GM06990 (cell line): ENCODE measurements at regions not wholly inside any gene's neighbourhood (a gene's known extent, or its start where the extent isn't known, plus 50 kb on each side); places are given as distances from the start of the nearest gene placed in this dataset.

Experiments used
- DNase-seq: peaks from one replicate; pipeline ENCODE4 v3.0.0-alpha.2; 2011; ENCODE audit not compliant: insufficient read length; ENCODE audit errors: extremely low read depth
- H3K27me3 ChIP-seq: replicated peaks from 2 replicates; pipeline ENCODE4 v1.6.0; 2011; ENCODE audit warnings: low read length; ENCODE audit not compliant: control insufficient read depth, insufficient read depth
- H3K36me3 ChIP-seq: 2 replicates; pipeline ENCODE4 v1.5.1; 2011; ENCODE audit warnings: low read length; ENCODE audit not compliant: control insufficient read depth, insufficient read depth
- H3K4me3 ChIP-seq: replicated peaks from 2 replicates; pipeline ENCODE4 v1.5.1; 2011; ENCODE audit warnings: low read depth, mild to moderate bottlenecking, control low read depth, low read length
- TF ChIP-seq, protein P1 (sequence below): IDR thresholded peaks from 2 replicates; pipeline ENCODE4 v1.5.1; 2011; ENCODE audit warnings: low read length, control low read depth, mild to moderate bottlenecking, inconsistent platforms; ENCODE audit not compliant: insufficient read depth, poor library complexity, severe bottlenecking

DNA sequence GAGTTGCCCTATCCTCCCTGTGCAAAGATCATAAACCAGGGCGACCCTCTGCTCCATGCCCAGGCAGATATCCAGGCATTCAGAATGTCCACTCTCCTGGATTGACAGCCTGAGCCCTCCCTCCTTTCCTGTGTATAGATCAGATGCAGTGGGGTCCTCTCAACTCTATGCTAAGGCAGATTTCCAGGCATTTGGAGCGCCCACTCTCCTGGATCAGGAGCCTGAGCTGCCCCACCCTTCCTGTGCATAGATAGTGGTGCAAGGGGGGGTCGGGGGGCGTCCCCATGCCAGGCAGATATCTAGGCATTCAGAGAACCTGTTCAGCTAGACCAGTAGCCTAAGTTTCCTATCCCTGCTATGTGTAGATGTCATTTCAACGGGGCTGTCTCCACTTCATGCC lies 941.1 kb downstream of the PCDH19 start:
- no peak for DNase-seq
- H3K4me3 ChIP-seq = no peak overlapping the region
- no peaks in the 10 kb centered on the region for H3K36me3 ChIP-seq
- H3K27me3 ChIP-seq = no peaks in the 10 kb centered on the region
- TF ChIP-seq, protein P1, sequence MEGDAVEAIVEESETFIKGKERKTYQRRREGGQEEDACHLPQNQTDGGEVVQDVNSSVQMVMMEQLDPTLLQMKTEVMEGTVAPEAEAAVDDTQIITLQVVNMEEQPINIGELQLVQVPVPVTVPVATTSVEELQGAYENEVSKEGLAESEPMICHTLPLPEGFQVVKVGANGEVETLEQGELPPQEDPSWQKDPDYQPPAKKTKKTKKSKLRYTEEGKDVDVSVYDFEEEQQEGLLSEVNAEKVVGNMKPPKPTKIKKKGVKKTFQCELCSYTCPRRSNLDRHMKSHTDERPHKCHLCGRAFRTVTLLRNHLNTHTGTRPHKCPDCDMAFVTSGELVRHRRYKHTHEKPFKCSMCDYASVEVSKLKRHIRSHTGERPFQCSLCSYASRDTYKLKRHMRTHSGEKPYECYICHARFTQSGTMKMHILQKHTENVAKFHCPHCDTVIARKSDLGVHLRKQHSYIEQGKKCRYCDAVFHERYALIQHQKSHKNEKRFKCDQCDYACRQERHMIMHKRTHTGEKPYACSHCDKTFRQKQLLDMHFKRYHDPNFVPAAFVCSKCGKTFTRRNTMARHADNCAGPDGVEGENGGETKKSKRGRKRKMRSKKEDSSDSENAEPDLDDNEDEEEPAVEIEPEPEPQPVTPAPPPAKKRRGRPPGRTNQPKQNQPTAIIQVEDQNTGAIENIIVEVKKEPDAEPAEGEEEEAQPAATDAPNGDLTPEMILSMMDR = no peak

DNA sequence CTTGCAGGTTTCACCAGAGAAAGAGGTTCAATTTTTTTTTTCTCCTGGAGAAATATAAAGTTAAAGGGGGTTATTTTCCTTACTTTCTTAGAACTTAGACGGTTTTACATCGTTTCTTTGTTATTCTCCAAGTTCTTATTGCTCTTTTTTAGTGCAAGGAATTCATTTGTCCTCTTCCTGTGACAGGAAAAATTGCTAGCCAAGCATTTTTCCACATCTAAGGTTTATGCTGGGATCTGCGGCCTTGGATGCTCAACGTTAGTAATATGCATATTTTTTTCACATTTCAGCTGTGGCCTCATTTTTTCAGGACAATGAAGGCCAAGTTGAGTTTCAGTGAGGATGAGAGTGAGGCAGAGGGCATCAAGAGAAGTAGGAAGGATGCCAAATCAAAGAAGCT lies 948.9 kb downstream of the PCDH19 start:
- no peak overlapping the region for H3K4me3 ChIP-seq
- DNase-seq = no peak
- H3K36me3 ChIP-seq = no peaks in the 10 kb centered on the region
- no peaks in the 10 kb centered on the region for H3K27me3 ChIP-seq
- TF ChIP-seq, protein P1 = no peak

DNA sequence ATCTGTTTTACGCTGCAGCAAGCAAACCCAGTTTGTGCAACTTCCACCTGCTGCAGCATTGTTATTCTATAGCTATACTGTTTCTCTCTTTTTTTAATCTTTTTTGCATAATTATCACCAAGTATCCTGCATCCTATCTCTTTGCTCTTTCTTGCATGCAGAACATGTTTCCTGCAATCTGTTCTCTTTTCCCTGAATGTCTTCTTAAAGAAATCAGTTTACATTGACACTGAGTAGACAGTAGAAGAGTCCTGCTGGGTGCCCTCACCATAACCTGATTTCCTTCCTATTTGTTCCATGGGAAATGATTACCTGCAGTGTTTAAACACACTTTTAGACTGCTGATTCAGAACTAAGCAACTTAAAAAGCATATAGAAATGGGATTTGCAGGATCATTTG lies 964.7 kb downstream of the PCDH19 start:
- no peaks in the 10 kb centered on the region for H3K36me3 ChIP-seq

DNA sequence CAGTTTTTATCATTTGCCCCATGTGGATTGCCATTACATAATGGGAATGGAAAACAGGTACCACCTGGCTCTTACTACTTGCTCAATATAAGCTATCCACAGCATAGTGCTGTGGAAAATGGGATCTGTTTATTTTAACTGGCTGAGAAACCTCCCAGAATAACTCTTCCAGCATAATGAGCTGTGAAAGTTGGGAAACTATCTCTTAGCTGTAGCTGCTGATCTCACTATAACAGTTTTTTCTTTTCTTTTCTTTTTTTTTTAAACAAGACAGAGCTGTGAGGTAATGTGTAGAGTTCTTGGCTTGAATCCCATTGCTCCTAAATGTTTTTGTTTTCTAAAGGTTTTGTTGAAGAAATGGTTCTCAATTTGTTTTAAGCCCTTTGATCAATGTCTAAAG lies 988.3 kb downstream of the PCDH19 start:
- no peak overlapping the region for H3K4me3 ChIP-seq
- TF ChIP-seq, protein P1 = no peak
- no peaks in the 10 kb centered on the region for H3K27me3 ChIP-seq
- no peaks in the 10 kb centered on the region for H3K36me3 ChIP-seq
- no peak for DNase-seq

More for the DNA sequence above, 964.7 kb downstream of the PCDH19 start:
- TF ChIP-seq, protein P1 = no peak
- H3K4me3 ChIP-seq = no peak overlapping the region
- no peak for DNase-seq
- H3K27me3 ChIP-seq = no peaks in the 10 kb centered on the region

DNA sequence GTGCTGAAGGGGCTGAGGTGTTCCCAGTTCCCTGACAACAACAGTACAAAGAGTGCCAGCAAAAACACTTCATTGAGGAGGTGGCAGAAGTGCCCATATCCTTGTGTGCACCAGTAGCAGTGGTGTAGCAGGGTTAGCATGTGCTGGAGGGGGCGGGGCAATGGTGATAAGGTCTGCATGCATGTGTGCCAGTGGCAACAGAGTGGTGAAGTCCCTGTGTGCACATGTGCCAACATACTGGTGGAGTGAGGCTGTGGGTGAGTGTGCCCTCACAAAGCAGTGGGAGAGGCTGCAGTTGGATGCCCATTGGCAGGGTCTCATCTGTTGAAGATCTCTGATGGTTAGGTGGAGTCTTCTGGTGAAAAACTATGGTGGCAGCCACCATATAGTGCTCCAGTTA lies 994.6 kb downstream of the PCDH19 start:
- H3K36me3 ChIP-seq = no peaks in the 10 kb centered on the region
- no peak overlapping the region for H3K4me3 ChIP-seq
- DNase-seq = no peak
- TF ChIP-seq, protein P1 = no peak
- no peaks in the 10 kb centered on the region for H3K27me3 ChIP-seq

DNA sequence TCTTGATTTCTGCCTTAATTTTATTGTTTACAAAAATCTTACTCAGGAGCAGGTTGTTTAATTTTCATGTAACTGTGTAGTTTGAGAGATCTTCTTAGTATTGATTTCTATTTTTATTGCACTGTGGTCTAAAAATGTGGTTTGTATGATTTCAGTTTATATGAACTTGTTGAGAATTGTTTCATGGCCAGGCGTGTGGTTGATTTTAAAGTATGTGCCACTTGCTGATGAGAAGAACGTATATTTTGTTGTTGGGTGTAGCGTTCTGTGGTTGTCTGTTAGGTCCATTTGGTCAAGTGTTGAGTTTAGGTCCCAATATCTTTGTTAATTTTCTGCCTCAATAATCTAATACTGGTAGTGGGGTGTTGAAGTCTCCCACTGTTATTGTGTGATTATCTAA lies 996.8 kb downstream of the PCDH19 start:
- TF ChIP-seq, protein P1 = no peak
- Histone ChIP-seq H3K36me3 (no peaks in the 10 kb centered on the region), H3K4me3 (no peak overlapping the region), H3K27me3 (no peaks in the 10 kb centered on the region)
- DNase-seq = no peak
